ENCODE measurements at regions not wholly inside any gene's neighbourhood (a gene's known extent, or its start where the extent isn't known, plus 50 kb on each side); places are given as distances from the start of the nearest gene placed in this dataset.
A peak's percentile ranks its signal among the peaks of the same experiment; 100 is the strongest.

DNA sequence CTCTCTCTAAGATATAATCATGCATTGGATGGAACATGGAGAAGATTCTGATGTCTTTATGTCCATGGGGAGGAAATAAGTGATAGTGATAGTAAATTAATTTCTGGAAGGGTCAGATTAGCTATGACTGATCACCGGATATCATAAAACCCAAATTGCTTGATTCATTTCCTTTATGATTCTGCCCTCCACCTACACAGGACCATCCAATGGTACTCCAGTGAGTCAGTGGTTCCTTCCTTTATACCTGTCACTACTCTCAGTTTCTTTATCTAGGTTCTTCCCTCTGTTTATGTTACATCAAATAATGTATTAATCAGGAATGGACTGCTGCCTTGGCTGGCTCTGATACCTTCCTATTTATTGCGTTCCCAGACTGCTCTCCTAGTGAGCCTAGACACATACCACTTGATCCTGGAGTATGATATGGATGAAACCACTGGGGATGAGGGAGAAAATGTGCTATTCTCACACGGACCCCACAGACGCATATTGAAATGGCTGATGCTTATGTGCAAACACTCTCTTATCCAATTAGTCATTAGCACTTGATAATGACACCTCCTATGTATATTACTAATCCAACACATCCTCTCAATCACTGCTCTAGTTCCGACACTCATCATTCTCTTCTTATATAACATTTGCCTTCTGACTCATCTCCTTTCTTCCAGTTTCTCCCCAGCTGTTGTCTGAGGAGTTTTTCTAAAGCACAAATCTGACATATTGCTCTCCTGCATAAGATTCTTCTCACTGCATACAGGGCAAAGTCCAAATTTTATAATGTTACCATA lies 315.6 kb downstream of the INSIG2 start:
- ChIA-PET POLR2A (no interaction called here), CTCF (interaction anchor here (1.3 kb wide), 1 partner anchor 451 kb away, joined by 3 read pairs; no protein-coding TSS in a partner anchor)
- Histone ChIP-seq H3K4me3 (no peak overlapping the region), H3K27ac (no peak overlapping the region), H3K4me1 (no peaks in the 10 kb centered on the region), H3K9me3 (peaks cover 9% of the 10 kb centered on the region; the same call in 2 of the 3 replicates), H3K4me2 (no peak overlapping the region)
- no peak for FAIRE-seq
- DNase-seq (ENCODE audit: low read depth in 1 of 2, low spot score in 1 of 2): no peak
- 16% methylated on average over 5 of the region's 5 CpGs for WGBS (ENCODE audit: missing lambda C conversion rate)
- TF ChIP-seq, protein P1, sequence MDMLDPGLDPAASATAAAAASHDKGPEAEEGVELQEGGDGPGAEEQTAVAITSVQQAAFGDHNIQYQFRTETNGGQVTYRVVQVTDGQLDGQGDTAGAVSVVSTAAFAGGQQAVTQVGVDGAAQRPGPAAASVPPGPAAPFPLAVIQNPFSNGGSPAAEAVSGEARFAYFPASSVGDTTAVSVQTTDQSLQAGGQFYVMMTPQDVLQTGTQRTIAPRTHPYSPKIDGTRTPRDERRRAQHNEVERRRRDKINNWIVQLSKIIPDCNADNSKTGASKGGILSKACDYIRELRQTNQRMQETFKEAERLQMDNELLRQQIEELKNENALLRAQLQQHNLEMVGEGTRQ (IDR thresholded peaks at IDR 0.05): no peak
- TF ChIP-seq EHMT2 (IDR thresholded peaks at IDR 0.05; ENCODE audit: low read depth) (no peak), CHD4 (IDR thresholded peaks at IDR 0.05; ENCODE audit: borderline replicate concordance) (no peak)
- ATAC-seq: no peak

DNA sequence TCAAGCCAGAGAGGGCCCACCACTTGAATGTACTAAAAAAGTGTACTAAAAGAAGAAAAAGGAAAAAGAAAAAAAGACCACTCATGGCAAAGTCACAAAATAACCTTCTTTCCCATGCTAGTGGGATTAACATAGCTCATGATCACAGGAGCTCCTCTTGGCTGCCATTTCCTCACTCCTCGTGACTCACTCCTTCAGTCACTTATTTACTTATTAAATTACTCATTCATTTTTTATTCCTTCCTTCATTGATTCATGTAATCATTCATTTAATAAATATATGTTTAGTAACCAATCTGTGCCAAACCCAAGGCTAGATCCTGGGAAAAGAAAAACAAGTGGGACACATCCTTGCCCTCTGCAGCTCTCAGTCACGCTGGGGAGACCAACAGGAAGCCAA lies 300.5 kb downstream of the INSIG2 start:
- TF ChIP-seq, protein P2, sequence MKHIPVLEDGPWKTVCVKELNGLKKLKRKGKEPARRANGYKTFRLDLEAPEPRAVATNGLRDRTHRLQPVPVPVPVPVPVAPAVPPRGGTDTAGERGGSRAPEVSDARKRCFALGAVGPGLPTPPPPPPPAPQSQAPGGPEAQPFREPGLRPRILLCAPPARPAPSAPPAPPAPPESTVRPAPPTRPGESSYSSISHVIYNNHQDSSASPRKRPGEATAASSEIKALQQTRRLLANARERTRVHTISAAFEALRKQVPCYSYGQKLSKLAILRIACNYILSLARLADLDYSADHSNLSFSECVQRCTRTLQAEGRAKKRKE (CRISPR knock-in tag; IDR thresholded peaks at IDR 0.05; ENCODE audit: low read depth): no peak
- no peak for TF ChIP-seq ZSCAN20 (CRISPR knock-in tag; IDR thresholded peaks at IDR 0.05)
- TF ChIP-seq, protein P3, sequence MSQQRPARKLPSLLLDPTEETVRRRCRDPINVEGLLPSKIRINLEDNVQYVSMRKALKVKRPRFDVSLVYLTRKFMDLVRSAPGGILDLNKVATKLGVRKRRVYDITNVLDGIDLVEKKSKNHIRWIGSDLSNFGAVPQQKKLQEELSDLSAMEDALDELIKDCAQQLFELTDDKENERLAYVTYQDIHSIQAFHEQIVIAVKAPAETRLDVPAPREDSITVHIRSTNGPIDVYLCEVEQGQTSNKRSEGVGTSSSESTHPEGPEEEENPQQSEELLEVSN (IDR thresholded peaks at IDR 0.05; ENCODE audit: borderline replicate concordance, low read depth): no peak
- TF ChIP-seq JUNB (IDR thresholded peaks at IDR 0.05): peak; percentile 47; the same call in 1 of the 2 replicates
- Histone ChIP-seq H3K4me2 (peak overlapping the region; percentile 49), H3K9me3 (no peaks in the 10 kb centered on the region), H3K4me3 (no peak overlapping the region), H3K4me1 (peaks cover 27% of the 10 kb centered on the region), H3K27ac (peak overlapping the region; percentile 33 to 70; a peak in 5 of 6 replicates)
- ChIA-PET POLR2A (no interaction called here), CTCF (interaction anchor here (1.1 to 1.8 kb wide), 2 partner anchors 16 to 467 kb away, joined by 3 to 11 read pairs; no protein-coding TSS in a partner anchor)
- no peak for FAIRE-seq
- 9% methylated on average over 2 of the region's 2 CpGs for WGBS (ENCODE audit: missing lambda C conversion rate)
- peak in 1 of 2 experiments; percentile 33 for DNase-seq (ENCODE audit: low read depth in 1 of 2, low spot score in 1 of 2)
- ATAC-seq: peak in 1 of 2 experiments; percentile 43; a peak in 2 of 6 replicates

DNA sequence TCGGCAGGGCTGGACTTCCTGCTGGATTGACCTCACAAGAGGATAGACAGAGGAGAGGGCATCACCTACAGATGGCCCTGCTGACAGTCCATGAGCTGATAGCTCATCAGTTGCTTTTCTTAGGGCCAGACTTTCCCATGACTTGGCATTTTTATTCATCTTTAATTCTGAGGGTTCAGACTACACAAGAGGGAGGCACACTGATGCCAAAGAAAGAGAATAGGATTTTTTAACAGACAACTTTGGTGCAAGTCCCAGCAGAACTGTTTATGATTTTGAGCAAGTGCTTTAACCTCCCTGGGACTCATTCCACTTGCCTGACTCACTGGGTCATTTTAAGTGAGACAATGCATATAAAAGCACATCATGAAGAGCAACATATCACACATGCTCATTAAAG lies 299.2 kb downstream of the INSIG2 start:
- POLR2A ChIA-PET: no interaction called here
- Histone ChIP-seq H3K9me3 (no peaks in the 10 kb centered on the region), H3K4me1 (peaks cover 27% of the 10 kb centered on the region), H3K27ac (peak overlapping the region; percentile 45 to 70; a peak in 4 of 6 replicates), H3K4me2 (peak overlapping the region; percentile 31; the same call in 2 of the 3 replicates), H3K4me3 (no peak overlapping the region)
- DNase-seq (ENCODE audit: low read depth in 1 of 2, low spot score in 1 of 2): peak in 1 of 2 experiments; percentile 21
- peak; percentile 65 for TF ChIP-seq NFE2L2 (conservative IDR thresholded peaks at IDR 0.05; ENCODE audit: low read length)
- TF ChIP-seq KDM1A (IDR thresholded peaks at IDR 0.05; ENCODE audit: low read depth): no peak
- TF ChIP-seq BHLHE40 (IDR thresholded peaks at IDR 0.05; ENCODE audit: low read depth, low read length): no peak
- TF ChIP-seq MAFK (IDR thresholded peaks at IDR 0.05; ENCODE audit: partially characterized antibody): peak; percentile 78
- CTCF ChIA-PET: interaction anchor here (1.3 kb wide), 1 partner anchor 495 kb away, joined by 5 read pairs; no protein-coding TSS in a partner anchor
- peak; percentile 41 to 58; a peak in 4 of 6 replicates for ATAC-seq
- no peak for FAIRE-seq
- 25% methylated on average over 1 of the region's 1 CpG for WGBS (ENCODE audit: missing lambda C conversion rate)

DNA sequence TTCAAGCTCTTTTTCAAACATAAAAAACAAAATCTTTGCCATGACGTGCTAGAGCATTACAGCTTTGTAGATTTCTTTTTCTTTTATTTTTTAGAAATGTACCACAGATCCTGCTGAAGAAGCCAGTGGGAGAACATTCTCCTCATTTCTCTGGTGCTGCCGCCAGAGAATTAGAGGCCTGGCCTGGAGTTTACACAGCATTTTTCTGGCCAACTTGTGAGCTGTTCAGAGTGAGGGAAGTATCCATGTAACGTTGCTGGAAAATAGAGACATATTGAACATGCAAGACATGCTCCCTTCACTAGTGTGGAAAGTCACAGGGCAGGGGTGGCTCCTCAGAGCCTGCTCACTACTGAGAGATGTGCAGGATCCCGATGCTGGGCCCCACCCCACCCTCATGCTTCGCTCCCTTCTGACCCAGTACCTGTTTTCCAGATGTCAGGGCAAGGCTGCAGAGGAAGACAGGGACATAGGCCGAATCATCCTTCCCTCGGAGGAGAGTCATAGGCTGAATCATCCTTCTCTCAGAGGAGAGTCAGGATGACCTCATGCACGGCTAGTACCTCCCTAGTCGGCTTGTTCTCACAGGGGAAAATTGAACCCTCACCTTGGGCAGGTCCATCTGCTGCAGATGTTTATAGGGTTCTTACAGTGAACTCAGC lies 298.5 kb downstream of the INSIG2 start:
- H3K27ac ChIP-seq: peak overlapping the region in 1 of 2 experiments; percentile 70; a peak in 4 of 6 replicates
- H3K9me3 ChIP-seq: no peaks in the 10 kb centered on the region
- 25% methylated on average over 9 of the region's 9 CpGs for WGBS (ENCODE audit: missing lambda C conversion rate)
- ChIA-PET POLR2A (no interaction called here), CTCF (interaction anchor here (1.3 to 1.9 kb wide), 2 partner anchors 469 to 496 kb away, joined by 5 read pairs; no protein-coding TSS in a partner anchor)
- TF ChIP-seq KDM1A (IDR thresholded peaks at IDR 0.05; ENCODE audit: low read depth): no peak
- TF ChIP-seq RFX5 (IDR thresholded peaks at IDR 0.05): no peak
- TF ChIP-seq JUNB (IDR thresholded peaks at IDR 0.05): 0 out of 2 replicates have a peak, but pooled peaks have one; percentile 13
- H3K4me1 ChIP-seq: peaks cover 27% of the 10 kb centered on the region
- peak; percentile 88 to 95 for ATAC-seq
- no peak for FAIRE-seq
- DNase-seq (ENCODE audit: low read depth in 1 of 2, low spot score in 1 of 2): peak; percentile 35
- H3K4me3 ChIP-seq: no peak overlapping the region
- peak overlapping the region; percentile 31; the same call in 2 of the 3 replicates for H3K4me2 ChIP-seq
